Hepatocyte (in vitro differentiated cells): ENCODE measurements at regions not wholly inside any gene's neighbourhood (a gene's known extent, or its start where the extent isn't known, plus 50 kb on each side); places are given as distances from the start of the nearest gene placed in this dataset.

ENCODE experiments used
- DNase-seq: peaks from one replicate; pipeline ENCODE4 v3.0.0-alpha.2; 2016; ENCODE audit warnings: low spot score
- H2AFZ ChIP-seq: fragments of 200-600 bp; sonication (generic); 2 replicates; pipeline ENCODE4 v1.6.0; 2016; ENCODE audit warnings: antibody characterized with exemption, mild to moderate bottlenecking
- H3K27ac ChIP-seq: fragments of 200-600 bp; sonication (generic); 2 replicates; pipeline ENCODE4 v1.5.1; 2016; ENCODE audit warnings: mild to moderate bottlenecking
- H3K27me3 ChIP-seq: fragments of 200-600 bp; sonication (generic); 2 replicates; pipeline ENCODE4 v1.6.1; 2016
- H3K36me3 ChIP-seq: fragments of 200-600 bp; sonication (generic); replicated peaks from 2 replicates; pipeline ENCODE4 v1.5.1; 2016; ENCODE audit warnings: low read depth; ENCODE audit not compliant: insufficient read depth
- H3K4me1 ChIP-seq: fragments of 200-600 bp; sonication (generic); 2 replicates; pipeline ENCODE4 v1.5.1; 2016; ENCODE audit warnings: mild to moderate bottlenecking, moderate library complexity; ENCODE audit not compliant: insufficient read depth
- H3K4me2 ChIP-seq: fragments of 200-600 bp; sonication (generic); 2 replicates; pipeline ENCODE4 v1.6.0; 2016
- H3K4me3 ChIP-seq: fragments of 200-600 bp; sonication (generic); 2 replicates; pipeline ENCODE4 v1.5.1; 2016; ENCODE audit warnings: mild to moderate bottlenecking
- H3K79me2 ChIP-seq: fragments of 200-600 bp; sonication (generic); 2 replicates; pipeline ENCODE4 v1.6.0; 2017; ENCODE audit warnings: mild to moderate bottlenecking
- H3K9me2 ChIP-seq: fragments of 200-600 bp; sonication (generic); replicated peaks from 2 replicates; pipeline ENCODE4 v1.6.0; 2017; ENCODE audit warnings: mild to moderate bottlenecking; ENCODE audit not compliant: insufficient read depth
- H3K9me3 ChIP-seq: fragments of 200-600 bp; sonication (generic); 2 replicates; pipeline ENCODE4 v1.5.1; 2016; ENCODE audit warnings: low read depth, mild to moderate bottlenecking
- H4K20me1 ChIP-seq: fragments of 200-600 bp; sonication (generic); 2 replicates; pipeline ENCODE4 v1.6.0; 2016; ENCODE audit warnings: mild to moderate bottlenecking; ENCODE audit not compliant: insufficient read depth, poor library complexity, severe bottlenecking
- EZH2 ChIP-seq: fragments of 200-600 bp; sonication (generic); IDR thresholded peaks from 2 replicates; pipeline ENCODE4 v1.6.1; 2016; ENCODE audit warnings: antibody characterized with exemption, mild to moderate bottlenecking, borderline replicate concordance
- EZH2phosphoT487 ChIP-seq: fragments of 200-600 bp; sonication (generic); IDR thresholded peaks from one replicate; pipeline ENCODE4 v1.6.1; 2018; ENCODE audit warnings: antibody characterized with exemption, mild to moderate bottlenecking, low read depth, moderate library complexity; ENCODE audit not compliant: unreplicated experiment, severe bottlenecking
- WGBS: methylation state at CpG from one replicate; pipeline ENCODE4 v1.1.6; 2016; ENCODE audit warnings: low lambda C conversion rate; ENCODE audit errors: missing lambda C conversion rate; 5-methylcytosine and 5-hydroxymethylcytosine counted together
- TF ChIP-seq, protein P1 (sequence below): fragments of 200-600 bp; sonication (generic); IDR thresholded peaks from 2 replicates; pipeline ENCODE4 v1.5.1; 2016; ENCODE audit warnings: antibody characterized with exemption, mild to moderate bottlenecking; ENCODE audit not compliant: poor library complexity

DNA sequence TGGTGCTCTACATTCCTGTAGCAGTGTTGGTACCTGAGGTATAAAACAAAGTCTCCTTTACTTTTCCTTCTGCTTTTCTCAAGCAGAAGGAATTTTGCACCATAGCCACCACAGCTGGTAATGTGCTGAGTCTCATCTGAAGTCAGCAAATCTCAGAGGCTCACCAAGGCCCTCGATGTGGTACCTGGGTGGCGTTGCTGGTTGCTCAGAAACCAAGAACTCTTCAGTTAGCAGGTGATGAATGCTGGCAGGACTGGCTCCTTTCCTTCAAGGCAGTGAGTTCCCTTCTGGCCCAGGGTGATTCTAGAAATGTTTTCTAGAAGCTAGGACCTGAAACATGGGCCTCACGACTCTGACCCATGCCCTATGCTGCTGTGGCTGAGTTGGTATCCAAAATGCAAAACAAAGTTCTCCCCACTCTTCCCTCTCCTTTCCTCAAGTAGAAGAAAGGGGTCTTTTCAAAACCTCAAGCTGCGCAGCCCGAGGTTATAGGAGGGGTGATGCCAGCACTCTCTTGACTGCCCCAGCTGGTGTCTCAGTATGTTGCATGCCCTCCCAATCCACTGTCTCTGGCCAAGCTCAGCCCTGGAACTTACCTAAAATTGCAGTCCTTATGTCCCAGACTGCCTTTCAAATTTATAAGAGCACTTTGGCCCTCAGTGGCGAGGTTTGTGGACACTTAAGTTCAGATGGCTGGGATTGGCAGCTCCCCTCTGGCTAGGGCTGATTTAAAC is 592.3 kb downstream of the FRK start:
- H3K4me3 ChIP-seq, result no peak overlapping the region
- no peaks in the 10 kb centered on the region for H3K9me2 ChIP-seq

DNA sequence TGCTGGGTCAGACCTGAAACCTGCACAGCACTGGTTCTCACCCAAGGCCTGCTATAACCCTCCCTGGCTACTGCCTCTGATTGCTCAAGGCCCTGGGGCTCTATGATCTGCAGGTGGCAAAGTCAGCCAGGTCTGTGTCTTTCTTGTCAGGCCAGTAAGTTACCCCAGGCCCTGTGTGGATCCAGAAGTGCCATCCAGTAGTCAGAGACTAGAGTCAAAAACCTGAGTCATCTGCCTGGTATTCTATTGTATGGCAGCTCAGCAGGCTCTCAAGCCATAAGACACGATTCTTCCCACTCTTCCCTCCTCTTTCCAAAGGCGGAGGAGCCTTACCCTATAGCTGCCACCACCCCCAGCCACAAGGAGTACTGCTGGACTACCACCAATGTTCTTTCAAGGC is 593.0 kb downstream of the FRK start:
- Histone ChIP-seq H3K27me3 (no peaks in the 10 kb centered on the region), H4K20me1 (no peaks in the 10 kb centered on the region), H3K79me2 (no peaks in the 10 kb centered on the region), H3K4me2 (no peak overlapping the region), H3K36me3 (no peaks in the 10 kb centered on the region), H3K4me1 (no peaks in the 10 kb centered on the region), H3K9me2 (no peaks in the 10 kb centered on the region), H3K27ac (no peak overlapping the region), H2AFZ (no peak overlapping the region), H3K4me3 (no peak overlapping the region), H3K9me3 (no peaks in the 10 kb centered on the region)
- no peak for TF ChIP-seq EZH2phosphoT487
- TF ChIP-seq, protein P1, sequence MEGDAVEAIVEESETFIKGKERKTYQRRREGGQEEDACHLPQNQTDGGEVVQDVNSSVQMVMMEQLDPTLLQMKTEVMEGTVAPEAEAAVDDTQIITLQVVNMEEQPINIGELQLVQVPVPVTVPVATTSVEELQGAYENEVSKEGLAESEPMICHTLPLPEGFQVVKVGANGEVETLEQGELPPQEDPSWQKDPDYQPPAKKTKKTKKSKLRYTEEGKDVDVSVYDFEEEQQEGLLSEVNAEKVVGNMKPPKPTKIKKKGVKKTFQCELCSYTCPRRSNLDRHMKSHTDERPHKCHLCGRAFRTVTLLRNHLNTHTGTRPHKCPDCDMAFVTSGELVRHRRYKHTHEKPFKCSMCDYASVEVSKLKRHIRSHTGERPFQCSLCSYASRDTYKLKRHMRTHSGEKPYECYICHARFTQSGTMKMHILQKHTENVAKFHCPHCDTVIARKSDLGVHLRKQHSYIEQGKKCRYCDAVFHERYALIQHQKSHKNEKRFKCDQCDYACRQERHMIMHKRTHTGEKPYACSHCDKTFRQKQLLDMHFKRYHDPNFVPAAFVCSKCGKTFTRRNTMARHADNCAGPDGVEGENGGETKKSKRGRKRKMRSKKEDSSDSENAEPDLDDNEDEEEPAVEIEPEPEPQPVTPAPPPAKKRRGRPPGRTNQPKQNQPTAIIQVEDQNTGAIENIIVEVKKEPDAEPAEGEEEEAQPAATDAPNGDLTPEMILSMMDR, result no peak
- TF ChIP-seq EZH2, result no peak
- WGBS, result 90% methylated on average over 2 of the region's 2 CpGs
- DNase-seq, result no peak

More for the DNA sequence above, 592.3 kb downstream of the FRK start:
- Histone ChIP-seq H3K36me3 (no peaks in the 10 kb centered on the region), H3K79me2 (no peaks in the 10 kb centered on the region), H3K9me3 (no peaks in the 10 kb centered on the region), H2AFZ (no peak overlapping the region), H3K4me2 (no peak overlapping the region), H3K27me3 (no peaks in the 10 kb centered on the region), H3K27ac (no peak overlapping the region), H4K20me1 (no peaks in the 10 kb centered on the region), H3K4me1 (no peaks in the 10 kb centered on the region)
- TF ChIP-seq, protein P1, result no peak
- TF ChIP-seq EZH2 (no peak), EZH2phosphoT487 (no peak)
- DNase-seq, result no peak
- 87% methylated on average over 6 of the region's 6 CpGs for WGBS

DNA sequence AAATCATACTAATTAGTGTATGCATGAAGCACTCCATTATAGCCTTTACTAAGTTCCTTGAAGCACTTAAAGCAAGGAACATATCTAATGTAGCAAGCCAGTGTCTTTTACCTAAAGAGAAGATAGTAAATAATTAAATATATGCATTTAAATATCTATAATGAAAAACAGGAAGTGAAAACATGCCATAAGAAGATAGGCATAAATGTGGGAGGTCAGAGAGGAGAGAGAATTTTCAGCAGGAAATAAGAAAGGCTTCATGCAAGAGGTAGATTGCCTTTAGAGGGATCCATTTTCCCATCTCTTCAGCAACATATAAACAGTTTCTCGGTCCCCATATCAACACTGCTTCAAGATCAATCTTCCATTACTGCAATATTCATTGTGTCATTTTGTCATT is 599.8 kb downstream of the FRK start:
- Histone ChIP-seq H3K36me3 (no peaks in the 10 kb centered on the region), H2AFZ (no peak overlapping the region), H3K9me3 (no peaks in the 10 kb centered on the region), H3K27ac (no peak overlapping the region), H3K4me2 (no peak overlapping the region), H3K4me3 (no peak overlapping the region), H3K27me3 (no peaks in the 10 kb centered on the region), H3K79me2 (no peaks in the 10 kb centered on the region), H3K4me1 (no peaks in the 10 kb centered on the region), H3K9me2 (no peaks in the 10 kb centered on the region), H4K20me1 (no peaks in the 10 kb centered on the region)
- TF ChIP-seq EZH2 (no peak), EZH2phosphoT487 (no peak)
- TF ChIP-seq, protein P1, result no peak
- no peak for DNase-seq
- 92% methylated on average over 1 of the region's 1 CpG for WGBS
